Hepatic stellate cell (primary cell): ENCODE measurements at regions not wholly inside any gene's neighbourhood (a gene's known extent, or its start where the extent isn't known, plus 50 kb on each side); places are given as distances from the start of the nearest gene placed in this dataset.

ENCODE experiments used
- DNase-seq: peaks from one replicate; pipeline ENCODE4 v3.0.0; 2011; ENCODE audit warnings: low spot score

- DNase-seq = no peak
Measured at GRCh38 chr2:118698564-118698963, 148.9 kb downstream of the EN1 start.

GRCh38 chr2:118697781-118698180 is 149.7 kb downstream of the EN1 start:
- no peak for DNase-seq

GRCh38 chr2:118696786-118697465 is 150.5 kb downstream of the EN1 start:
- no peak for DNase-seq

- DNase-seq = no peak
Measured at GRCh38 chr2:118693287-118693822, 154.1 kb downstream of the EN1 start.

- no peak for DNase-seq
Measured at GRCh38 chr2:118689874-118690273, 157.6 kb downstream of the EN1 start.

- DNase-seq = no peak
Measured at GRCh38 chr2:118689456-118689855, 158.0 kb downstream of the EN1 start.

- no peak for DNase-seq
Measured at GRCh38 chr2:118689033-118689432, 158.4 kb downstream of the EN1 start.

GRCh38 chr2:118687698-118688097 is 159.8 kb downstream of the EN1 start:
- DNase-seq = no peak

- no peak for DNase-seq
Measured at GRCh38 chr2:118687192-118687591, 160.3 kb downstream of the EN1 start.

- no peak for DNase-seq
Measured at GRCh38 chr2:118686346-118686745, 161.1 kb downstream of the EN1 start.

- no peak for DNase-seq
Measured at GRCh38 chr2:118683460-118683859, 164.0 kb downstream of the EN1 start.

- peak; percentile 16 for DNase-seq
Measured at GRCh38 chr2:118678985-118679384, 168.5 kb downstream of the EN1 start.

- no peak for DNase-seq
Measured at GRCh38 chr2:118677546-118677945, 169.9 kb downstream of the EN1 start.

- DNase-seq = no peak
Measured at GRCh38 chr2:118675531-118675930, 171.9 kb downstream of the EN1 start.

GRCh38 chr2:118672571-118673158 is 174.8 kb downstream of the EN1 start:
- no peak for DNase-seq

GRCh38 chr2:118671701-118672454 is 175.6 kb downstream of the EN1 start:
- DNase-seq = no peak

- no peak for DNase-seq
Measured at GRCh38 chr2:118670838-118671237, 176.6 kb downstream of the EN1 start.

GRCh38 chr2:118670276-118670675 is 177.2 kb downstream of the EN1 start:
- DNase-seq = no peak

GRCh38 chr2:118669654-118670053 is 177.8 kb downstream of the EN1 start:
- DNase-seq = no peak

- DNase-seq = peak; percentile 55
Measured at GRCh38 chr2:118668431-118669424, 178.7 kb downstream of the EN1 start.

GRCh38 chr2:118667964-118668363 is 179.5 kb downstream of the EN1 start:
- DNase-seq = no peak

GRCh38 chr2:118667348-118667747 is 180.1 kb downstream of the EN1 start:
- no peak for DNase-seq
